Stimulated activated CD8-positive, alpha-beta memory T cell treated with anti-CD3 and anti-CD28 coated beads, Interleukin-4, amount 100 ng/mL, for 1 hour (primary cell): ENCODE measurements at regions not wholly inside any gene's neighbourhood (a gene's known extent, or its start where the extent isn't known, plus 50 kb on each side); places are given as distances from the start of the nearest gene placed in this dataset.

Experiments
- DNase-seq, 2 donors: peaks; one replicate each; pipeline ENCODE4 v3.0.0-alpha.2; 2020; ENCODE audit warnings: low read depth in 2 of 2, low spot score in 1 of 2

- no peak for DNase-seq
Measured at GRCh38 chr6:139925894-139926641, 551.6 kb upstream of the CITED2 start.

GRCh38 chr6:139923964-139924475 lies 549.6 kb upstream of the CITED2 start:
- no peak for DNase-seq

GRCh38 chr6:139922236-139922635 lies 547.8 kb upstream of the CITED2 start:
- DNase-seq, result no peak

- no peak for DNase-seq
Measured at GRCh38 chr6:139920776-139921100, 546.3 kb upstream of the CITED2 start.

- no peak for DNase-seq
Measured at GRCh38 chr6:139920027-139920775, 545.8 kb upstream of the CITED2 start.

GRCh38 chr6:139919107-139920026 lies 544.9 kb upstream of the CITED2 start:
- no peak for DNase-seq

- no peak for DNase-seq
Measured at GRCh38 chr6:139917951-139918630, 543.6 kb upstream of the CITED2 start.

- DNase-seq, result no peak
Measured at GRCh38 chr6:139914910-139915309, 540.5 kb upstream of the CITED2 start.

GRCh38 chr6:139912735-139913400 lies 538.4 kb upstream of the CITED2 start:
- DNase-seq, result no peak

GRCh38 chr6:139909992-139910391 lies 535.5 kb upstream of the CITED2 start:
- DNase-seq, result no peak

GRCh38 chr6:139905404-139906052 lies 531.1 kb upstream of the CITED2 start:
- no peak for DNase-seq

GRCh38 chr6:139904568-139904967 lies 530.1 kb upstream of the CITED2 start:
- DNase-seq, result no peak

GRCh38 chr6:139904158-139904533 lies 529.7 kb upstream of the CITED2 start:
- DNase-seq, result no peak

GRCh38 chr6:139903411-139904157 lies 529.1 kb upstream of the CITED2 start:
- DNase-seq, result no peak

- no peak for DNase-seq
Measured at GRCh38 chr6:139895205-139895793, 520.9 kb upstream of the CITED2 start.

GRCh38 chr6:139894271-139894670 lies 519.8 kb upstream of the CITED2 start:
- no peak for DNase-seq

- DNase-seq, result no peak
Measured at GRCh38 chr6:139891471-139891870, 517.0 kb upstream of the CITED2 start.

- no peak for DNase-seq
Measured at GRCh38 chr6:139888681-139889122, 514.3 kb upstream of the CITED2 start.

GRCh38 chr6:139887275-139887674 lies 512.8 kb upstream of the CITED2 start:
- DNase-seq, result no peak
